ENCODE measurements at regions not wholly inside any gene's neighbourhood (a gene's known extent, or its start where the extent isn't known, plus 50 kb on each side); places are given as distances from the start of the nearest gene placed in this dataset.

GRCh38 chr5:43874772-43875171 is 271.8 kb downstream of the NNT start:
- DNase-seq (ENCODE audit: low read depth): no peak
- no peak for TF ChIP-seq CTCF (IDR thresholded peaks at IDR 0.05; ENCODE audit: control insufficient read depth, extremely low read depth, insufficient read depth)
- H3K4me3 ChIP-seq (ENCODE audit: low read depth, low read length): no peak overlapping the region

GRCh38 chr5:43873791-43874190 is 270.8 kb downstream of the NNT start:
- TF ChIP-seq CTCF (IDR thresholded peaks at IDR 0.05; ENCODE audit: control insufficient read depth, extremely low read depth, insufficient read depth): no peak
- no peak for DNase-seq (ENCODE audit: low read depth)
- H3K4me3 ChIP-seq (ENCODE audit: low read depth, low read length): no peak overlapping the region

GRCh38 chr5:43859309-43859708 is 256.3 kb downstream of the NNT start:
- no peak overlapping the region for H3K4me3 ChIP-seq (ENCODE audit: low read depth, low read length)
- no peak for DNase-seq (ENCODE audit: low read depth)
- no peak for TF ChIP-seq CTCF (IDR thresholded peaks at IDR 0.05; ENCODE audit: control insufficient read depth, extremely low read depth, insufficient read depth)

- DNase-seq (ENCODE audit: low read depth): no peak
- TF ChIP-seq CTCF (IDR thresholded peaks at IDR 0.05; ENCODE audit: control insufficient read depth, extremely low read depth, insufficient read depth): no peak
- H3K4me3 ChIP-seq (ENCODE audit: low read depth, low read length): no peak overlapping the region
These were observed 252.5 kb downstream of the NNT start for GRCh38 chr5:43855452-43855851.

- no peak for DNase-seq (ENCODE audit: low read depth)
- TF ChIP-seq CTCF (IDR thresholded peaks at IDR 0.05; ENCODE audit: control insufficient read depth, extremely low read depth, insufficient read depth): no peak
- no peak overlapping the region for H3K4me3 ChIP-seq (ENCODE audit: low read depth, low read length)
These were observed 251.8 kb downstream of the NNT start for GRCh38 chr5:43854697-43855292.

- H3K4me3 ChIP-seq (ENCODE audit: low read depth, low read length): no peak overlapping the region
- no peak for TF ChIP-seq CTCF (IDR thresholded peaks at IDR 0.05; ENCODE audit: control insufficient read depth, extremely low read depth, insufficient read depth)
- DNase-seq (ENCODE audit: low read depth): no peak
These were observed 249.3 kb downstream of the NNT start for GRCh38 chr5:43852279-43852678.

- DNase-seq (ENCODE audit: low read depth): no peak
- no peak for TF ChIP-seq CTCF (IDR thresholded peaks at IDR 0.05; ENCODE audit: control insufficient read depth, extremely low read depth, insufficient read depth)
- no peak overlapping the region for H3K4me3 ChIP-seq (ENCODE audit: low read depth, low read length)
These were observed 248.8 kb downstream of the NNT start for GRCh38 chr5:43851741-43852140.

Data from LNCaP clone FGC (cell line).